WTC11 (cell line): ENCODE measurements at regions not wholly inside any gene's neighbourhood (a gene's known extent, or its start where the extent isn't known, plus 50 kb on each side); places are given as distances from the start of the nearest gene placed in this dataset.

ENCODE experiments used
- ATAC-seq: fragments of 200-7000 bp; cut with Tn5 transposase; 2 replicates; pipeline ENCODE4 v1.10.0; 2021; ENCODE audit warnings: mild to moderate bottlenecking, moderate library complexity
- CTCF ChIA-PET: fragments of 300-600 bp; sonication (Branson Sonifier 250); formaldehyde crosslinking; loops from one replicate; lab custom pipeline; 2021; ENCODE audit warnings: antibody characterized with exemption; lab: Charles Lee
- POLR2A ChIA-PET: fragments of 350-600 bp; sonication (Branson Sonifier 250); formaldehyde crosslinking; loops from one replicate; lab custom pipeline; 2021; ENCODE audit warnings: antibody characterized with exemption; lab: Charles Lee
- DNase-seq: peaks from one replicate; pipeline ENCODE4 v3.0.0; 2021; ENCODE audit warnings: low spot score
- H3K27ac Mint-ChIP-seq: 2 replicates; pipeline ENCODE4 v1.8.0; 2021; ENCODE audit warnings: mixed read lengths
- H3K27me3 Mint-ChIP-seq: 2 replicates; pipeline ENCODE4 v1.8.0; 2021; ENCODE audit warnings: low read depth, mild to moderate bottlenecking, moderate library complexity, mixed read lengths
- H3K36me3 Mint-ChIP-seq: 2 replicates; pipeline ENCODE4 v1.8.0; 2021; ENCODE audit warnings: mixed read lengths
- H3K4me1 Mint-ChIP-seq: 2 replicates; pipeline ENCODE4 v1.8.0; 2022; ENCODE audit warnings: mixed read lengths
- H3K4me3 Mint-ChIP-seq: 2 replicates; pipeline ENCODE4 v1.8.0; 2021; ENCODE audit warnings: mild to moderate bottlenecking, moderate library complexity, mixed read lengths
- H3K9me3 Mint-ChIP-seq: 2 replicates; pipeline ENCODE4 v1.8.0; 2021; ENCODE audit warnings: mixed read lengths
- CBFB ChIP-seq: sonication (generic); formaldehyde crosslinking; IDR thresholded peaks from 2 replicates; pipeline ENCODE4 v1.8.1; 2022; ENCODE audit warnings: mild to moderate bottlenecking, low read depth, missing genetic modification reagents
- ELF4 ChIP-seq: sonication (generic); formaldehyde crosslinking; IDR thresholded peaks from 2 replicates; pipeline ENCODE4 v1.8.1; 2022; ENCODE audit warnings: low read depth, mild to moderate bottlenecking, moderate library complexity, missing genetic modification reagents
- ETV6 ChIP-seq: sonication (generic); formaldehyde crosslinking; IDR thresholded peaks from 2 replicates; pipeline ENCODE4 v1.8.1; 2022; ENCODE audit warnings: mild to moderate bottlenecking, missing genetic modification reagents
- FOXJ3 ChIP-seq: sonication (generic); formaldehyde crosslinking; IDR thresholded peaks from 2 replicates; pipeline ENCODE4 v1.9.0; 2021; ENCODE audit warnings: missing genetic modification reagents, mild to moderate bottlenecking, borderline replicate concordance
- FOXP4 ChIP-seq: sonication (generic); formaldehyde crosslinking; IDR thresholded peaks from 2 replicates; pipeline ENCODE4 v1.8.0; 2022; ENCODE audit warnings: mild to moderate bottlenecking, missing genetic modification reagents
- GTF2I ChIP-seq: fragments of 250-450 bp; sonication (Bioruptor Pico); conservative IDR thresholded peaks from 2 replicates; pipeline ENCODE4 v1.4.0; 2021; ENCODE audit warnings: mild to moderate bottlenecking
- HMGXB4 ChIP-seq: sonication (generic); formaldehyde crosslinking; IDR thresholded peaks from 2 replicates; pipeline ENCODE4 v1.8.1; 2023; ENCODE audit warnings: mild to moderate bottlenecking, moderate library complexity, missing genetic modification reagents
- KAT7 ChIP-seq: sonication (generic); formaldehyde crosslinking; IDR thresholded peaks from 2 replicates; pipeline ENCODE4 v1.8.1; 2023; ENCODE audit warnings: missing genetic modification reagents, mild to moderate bottlenecking, borderline replicate concordance
- NFATC4 ChIP-seq: fragments of 250-450 bp; sonication (Bioruptor Pico); IDR thresholded peaks from 2 replicates; pipeline ENCODE4 v1.9.0; 2021; ENCODE audit warnings: mild to moderate bottlenecking
- PRRX2 ChIP-seq: fragments of 250-450 bp; sonication (Bioruptor Pico); IDR thresholded peaks from 2 replicates; pipeline ENCODE4 v1.8.0; 2021; ENCODE audit warnings: mild to moderate bottlenecking
- SMAD4 ChIP-seq: sonication (generic); formaldehyde crosslinking; IDR thresholded peaks from 2 replicates; pipeline ENCODE4 v1.8.0; 2022; ENCODE audit warnings: mild to moderate bottlenecking, missing genetic modification reagents
- ZBTB43 ChIP-seq: sonication (generic); formaldehyde crosslinking; IDR thresholded peaks from 2 replicates; pipeline ENCODE4 v1.8.1; 2023; ENCODE audit warnings: mild to moderate bottlenecking, missing genetic modification reagents
- ZMAT4 ChIP-seq: fragments of 250-450 bp; sonication (Bioruptor Pico); IDR thresholded peaks from 2 replicates; pipeline ENCODE4 v1.9.0; 2021; ENCODE audit warnings: mild to moderate bottlenecking
- ZNF317 ChIP-seq: sonication (generic); formaldehyde crosslinking; IDR thresholded peaks from 2 replicates; pipeline ENCODE4 v1.8.1; 2023; ENCODE audit warnings: low read depth, mild to moderate bottlenecking, moderate library complexity, missing genetic modification reagents, borderline replicate concordance
- TF ChIP-seq, protein P1 (sequence below): fragments of 250-450 bp; sonication (Bioruptor Pico); IDR thresholded peaks from 2 replicates; pipeline ENCODE4 v1.9.0; 2021; ENCODE audit warnings: moderate library complexity, mild to moderate bottlenecking, inconsistent platforms, borderline replicate concordance
- TF ChIP-seq, protein P2 (sequence below): sonication (generic); formaldehyde crosslinking; IDR thresholded peaks from 2 replicates; pipeline ENCODE4 v1.8.0; 2022; ENCODE audit warnings: missing genetic modification reagents

- TF ChIP-seq, protein P1, sequence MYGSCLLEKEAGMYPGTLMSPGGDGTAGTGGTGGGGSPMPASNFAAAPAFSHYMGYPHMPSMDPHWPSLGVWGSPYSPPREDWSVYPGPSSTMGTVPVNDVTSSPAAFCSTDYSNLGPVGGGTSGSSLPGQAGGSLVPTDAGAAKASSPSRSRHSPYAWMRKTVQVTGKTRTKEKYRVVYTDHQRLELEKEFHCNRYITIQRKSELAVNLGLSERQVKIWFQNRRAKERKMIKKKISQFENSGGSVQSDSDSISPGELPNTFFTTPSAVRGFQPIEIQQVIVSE (CRISPR knock-in tag), result no peak
- TF ChIP-seq KAT7 (no peak), ZMAT4 (CRISPR knock-in tag) (no peak), NFATC4 (no peak), SMAD4 (CRISPR knock-in tag) (no peak), ZNF317 (CRISPR knock-in tag) (no peak), ELF4 (CRISPR knock-in tag) (no peak), HMGXB4 (CRISPR knock-in tag) (no peak), CBFB (CRISPR knock-in tag) (no peak), PRRX2 (CRISPR knock-in tag) (no peak)
- TF ChIP-seq, protein P2, sequence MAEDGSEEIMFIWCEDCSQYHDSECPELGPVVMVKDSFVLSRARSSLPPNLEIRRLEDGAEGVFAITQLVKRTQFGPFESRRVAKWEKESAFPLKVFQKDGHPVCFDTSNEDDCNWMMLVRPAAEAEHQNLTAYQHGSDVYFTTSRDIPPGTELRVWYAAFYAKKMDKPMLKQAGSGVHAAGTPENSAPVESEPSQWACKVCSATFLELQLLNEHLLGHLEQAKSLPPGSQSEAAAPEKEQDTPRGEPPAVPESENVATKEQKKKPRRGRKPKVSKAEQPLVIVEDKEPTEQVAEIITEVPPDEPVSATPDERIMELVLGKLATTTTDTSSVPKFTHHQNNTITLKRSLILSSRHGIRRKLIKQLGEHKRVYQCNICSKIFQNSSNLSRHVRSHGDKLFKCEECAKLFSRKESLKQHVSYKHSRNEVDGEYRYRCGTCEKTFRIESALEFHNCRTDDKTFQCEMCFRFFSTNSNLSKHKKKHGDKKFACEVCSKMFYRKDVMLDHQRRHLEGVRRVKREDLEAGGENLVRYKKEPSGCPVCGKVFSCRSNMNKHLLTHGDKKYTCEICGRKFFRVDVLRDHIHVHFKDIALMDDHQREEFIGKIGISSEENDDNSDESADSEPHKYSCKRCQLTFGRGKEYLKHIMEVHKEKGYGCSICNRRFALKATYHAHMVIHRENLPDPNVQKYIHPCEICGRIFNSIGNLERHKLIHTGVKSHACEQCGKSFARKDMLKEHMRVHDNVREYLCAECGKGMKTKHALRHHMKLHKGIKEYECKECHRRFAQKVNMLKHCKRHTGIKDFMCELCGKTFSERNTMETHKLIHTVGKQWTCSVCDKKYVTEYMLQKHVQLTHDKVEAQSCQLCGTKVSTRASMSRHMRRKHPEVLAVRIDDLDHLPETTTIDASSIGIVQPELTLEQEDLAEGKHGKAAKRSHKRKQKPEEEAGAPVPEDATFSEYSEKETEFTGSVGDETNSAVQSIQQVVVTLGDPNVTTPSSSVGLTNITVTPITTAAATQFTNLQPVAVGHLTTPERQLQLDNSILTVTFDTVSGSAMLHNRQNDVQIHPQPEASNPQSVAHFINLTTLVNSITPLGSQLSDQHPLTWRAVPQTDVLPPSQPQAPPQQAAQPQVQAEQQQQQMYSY (CRISPR knock-in tag), result no peak
Observed at GRCh38 chr14:96627386-96627785, 125.2 kb downstream of the PAPOLA start (continued).

DNA sequence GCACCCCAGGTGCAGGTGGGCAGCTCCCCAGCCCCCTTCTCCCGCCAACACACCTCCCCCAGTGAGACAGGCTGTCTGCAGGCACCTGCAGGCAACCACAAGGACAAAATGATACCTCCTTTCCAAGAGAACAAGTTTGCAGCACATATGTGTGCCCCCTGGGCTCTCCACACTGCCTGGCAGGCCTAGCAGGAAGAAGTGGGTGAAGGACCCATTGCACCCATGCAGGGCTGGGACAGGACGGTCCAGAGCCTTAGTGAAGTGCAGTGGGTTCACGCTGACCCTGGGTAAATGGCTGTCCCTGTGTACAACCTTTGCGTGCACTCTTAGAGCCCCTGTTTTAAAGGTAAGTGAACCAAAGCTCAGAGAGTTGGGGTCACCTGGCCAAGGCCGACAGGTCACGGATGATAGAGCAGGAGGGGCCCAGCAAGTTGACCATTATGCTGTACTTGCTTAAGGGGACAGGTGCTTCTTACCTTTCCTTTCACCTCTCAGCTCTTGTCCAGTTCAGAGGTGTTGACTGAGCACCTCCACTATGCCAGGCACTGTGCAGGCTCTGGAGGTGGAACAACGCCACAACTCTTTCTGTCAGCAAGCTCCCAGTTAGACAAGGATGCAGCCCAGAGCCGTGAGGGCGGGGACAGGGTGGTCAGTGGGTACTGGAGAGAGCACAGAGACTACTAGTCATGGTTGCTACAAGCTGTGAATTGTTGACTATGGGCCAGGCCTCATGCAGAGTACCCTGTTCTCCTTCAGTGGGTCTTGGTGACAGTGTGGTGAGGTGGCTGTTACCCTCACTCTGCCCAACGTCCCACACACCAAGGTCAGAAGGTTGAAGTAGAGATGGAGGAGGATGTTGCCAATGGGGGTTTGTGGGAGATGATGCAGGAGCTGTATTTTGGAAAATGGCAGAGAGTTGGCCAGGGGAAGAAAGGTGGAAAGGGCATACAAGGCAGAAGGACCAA is 125.9 kb downstream of the PAPOLA start:
- TF ChIP-seq FOXP4 (CRISPR knock-in tag) (no peak), ELF4 (CRISPR knock-in tag) (no peak), ZMAT4 (CRISPR knock-in tag) (no peak), ZNF317 (CRISPR knock-in tag) (no peak), ETV6 (CRISPR knock-in tag) (no peak), GTF2I (no peak), FOXJ3 (CRISPR knock-in tag) (no peak), ZBTB43 (CRISPR knock-in tag) (no peak), SMAD4 (CRISPR knock-in tag) (no peak)
- no peak overlapping the region for H3K4me3 Mint-ChIP-seq
- no peaks in the 10 kb centered on the region; the same call in 1 of the 2 replicates for H3K27me3 Mint-ChIP-seq
- ATAC-seq, result no peak
- POLR2A ChIA-PET, result no interaction called here
- H3K9me3 Mint-ChIP-seq, result no peaks in the 10 kb centered on the region
- H3K27ac Mint-ChIP-seq, result no peak overlapping the region
- CTCF ChIA-PET, result no interaction called here
- H3K4me1 Mint-ChIP-seq, result 0 out of 2 replicates have a peak, but pooled peaks cover 4% of the 10 kb centered on the region
- H3K36me3 Mint-ChIP-seq, result no peaks in the 10 kb centered on the region
- no peak for DNase-seq
